GM21825 (cell line): ENCODE measurements at regions not wholly inside any gene's neighbourhood (a gene's known extent, or its start where the extent isn't known, plus 50 kb on each side); places are given as distances from the start of the nearest gene placed in this dataset.

Experiments
- ATAC-seq: cut with Tn5 transposase; IDR thresholded peaks from one replicate; pipeline ENCODE4 v1.9.1; 2021; ENCODE audit warnings: mild to moderate bottlenecking, moderate library complexity; ENCODE audit not compliant: unreplicated experiment

- ATAC-seq = no peak
Measured at GRCh38 chr4:181588733-181589302, 654.4 kb upstream of the TENM3 start.

- ATAC-seq = no peak
Measured at GRCh38 chr4:181592221-181592745, 650.9 kb upstream of the TENM3 start.

- ATAC-seq = no peak
Measured at GRCh38 chr4:181593703-181594102, 649.5 kb upstream of the TENM3 start.

GRCh38 chr4:181594188-181594587, 649.0 kb upstream of the TENM3 start:
- no peak for ATAC-seq

- no peak for ATAC-seq
Measured at GRCh38 chr4:181595716-181596115, 647.5 kb upstream of the TENM3 start.

GRCh38 chr4:181597766-181598165, 645.4 kb upstream of the TENM3 start:
- ATAC-seq = no peak

GRCh38 chr4:181599134-181599533, 644.1 kb upstream of the TENM3 start:
- no peak for ATAC-seq

GRCh38 chr4:181601103-181601502, 642.1 kb upstream of the TENM3 start:
- no peak for ATAC-seq

GRCh38 chr4:181604546-181604945, 638.7 kb upstream of the TENM3 start:
- no peak for ATAC-seq

- ATAC-seq = no peak
Measured at GRCh38 chr4:181606300-181606699, 636.9 kb upstream of the TENM3 start.

- ATAC-seq = no peak
Measured at GRCh38 chr4:181608181-181608580, 635.0 kb upstream of the TENM3 start.

GRCh38 chr4:181611033-181611711, 632.0 kb upstream of the TENM3 start:
- no peak for ATAC-seq

- no peak for ATAC-seq
Measured at GRCh38 chr4:181611946-181612600, 631.1 kb upstream of the TENM3 start.

GRCh38 chr4:181613200-181613599, 630.0 kb upstream of the TENM3 start:
- no peak for ATAC-seq

GRCh38 chr4:181618038-181618618, 625.1 kb upstream of the TENM3 start:
- ATAC-seq = no peak

GRCh38 chr4:181618896-181619295, 624.3 kb upstream of the TENM3 start:
- ATAC-seq = no peak

- no peak for ATAC-seq
Measured at GRCh38 chr4:181619651-181620050, 623.6 kb upstream of the TENM3 start.

GRCh38 chr4:181637186-181638105, 605.8 kb upstream of the TENM3 start:
- no peak for ATAC-seq

- no peak for ATAC-seq
Measured at GRCh38 chr4:181643466-181643865, 599.7 kb upstream of the TENM3 start.

GRCh38 chr4:181645489-181645888, 597.7 kb upstream of the TENM3 start:
- ATAC-seq = no peak

GRCh38 chr4:181646864-181647263, 596.3 kb upstream of the TENM3 start:
- no peak for ATAC-seq
